ENCODE measurements at regions not wholly inside any gene's neighbourhood (a gene's known extent, or its start where the extent isn't known, plus 50 kb on each side); places are given as distances from the start of the nearest gene placed in this dataset.

DNA sequence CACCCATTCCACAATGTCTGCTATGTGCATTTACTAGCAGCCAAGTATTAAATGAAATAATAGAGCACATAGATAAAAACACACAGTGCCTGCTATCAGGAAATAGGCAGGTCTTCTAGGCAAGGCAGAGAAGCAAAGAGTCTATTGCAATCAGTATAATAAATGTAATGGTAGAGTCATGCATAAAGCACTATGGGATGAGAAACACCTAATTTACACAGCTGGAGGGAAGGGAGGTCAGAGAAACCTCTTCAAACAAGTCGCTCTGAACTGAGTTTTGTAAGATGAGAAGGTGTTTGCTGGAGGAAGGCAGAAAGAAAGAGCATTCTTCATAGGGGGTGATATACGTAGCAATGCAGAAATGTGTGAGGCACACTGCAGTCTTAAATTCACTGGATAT is 341.0 kb upstream of the DMAC1 start:
- H3K4me3 Mint-ChIP-seq (ENCODE audit: unreplicated experiment), result no peak overlapping the region
- TF ChIP-seq, protein P1, sequence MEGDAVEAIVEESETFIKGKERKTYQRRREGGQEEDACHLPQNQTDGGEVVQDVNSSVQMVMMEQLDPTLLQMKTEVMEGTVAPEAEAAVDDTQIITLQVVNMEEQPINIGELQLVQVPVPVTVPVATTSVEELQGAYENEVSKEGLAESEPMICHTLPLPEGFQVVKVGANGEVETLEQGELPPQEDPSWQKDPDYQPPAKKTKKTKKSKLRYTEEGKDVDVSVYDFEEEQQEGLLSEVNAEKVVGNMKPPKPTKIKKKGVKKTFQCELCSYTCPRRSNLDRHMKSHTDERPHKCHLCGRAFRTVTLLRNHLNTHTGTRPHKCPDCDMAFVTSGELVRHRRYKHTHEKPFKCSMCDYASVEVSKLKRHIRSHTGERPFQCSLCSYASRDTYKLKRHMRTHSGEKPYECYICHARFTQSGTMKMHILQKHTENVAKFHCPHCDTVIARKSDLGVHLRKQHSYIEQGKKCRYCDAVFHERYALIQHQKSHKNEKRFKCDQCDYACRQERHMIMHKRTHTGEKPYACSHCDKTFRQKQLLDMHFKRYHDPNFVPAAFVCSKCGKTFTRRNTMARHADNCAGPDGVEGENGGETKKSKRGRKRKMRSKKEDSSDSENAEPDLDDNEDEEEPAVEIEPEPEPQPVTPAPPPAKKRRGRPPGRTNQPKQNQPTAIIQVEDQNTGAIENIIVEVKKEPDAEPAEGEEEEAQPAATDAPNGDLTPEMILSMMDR (IDR thresholded peaks at IDR 0.05; ENCODE audit: partially characterized antibody, unreplicated experiment), result no peak
- H3K27ac Mint-ChIP-seq (ENCODE audit: unreplicated experiment), result no peak overlapping the region
- H3K4me1 Mint-ChIP-seq (ENCODE audit: low read depth, unreplicated experiment), result no peaks in the 10 kb centered on the region
- no peak for DNase-seq
- no peaks in the 10 kb centered on the region for H3K36me3 Mint-ChIP-seq (ENCODE audit: unreplicated experiment)
- no peaks in the 10 kb centered on the region for H3K27me3 Mint-ChIP-seq (ENCODE audit: unreplicated experiment)
- no peaks in the 10 kb centered on the region for H3K9me3 Mint-ChIP-seq (ENCODE audit: unreplicated experiment)

- DNase-seq, result no peak
- Mint-ChIP-seq H3K9me3 (ENCODE audit: unreplicated experiment) (no peaks in the 10 kb centered on the region), H3K36me3 (ENCODE audit: unreplicated experiment) (no peaks in the 10 kb centered on the region), H3K4me3 (ENCODE audit: unreplicated experiment) (no peak overlapping the region), H3K27ac (ENCODE audit: unreplicated experiment) (no peak overlapping the region), H3K4me1 (ENCODE audit: low read depth, unreplicated experiment) (peaks cover 3% of the 10 kb centered on the region), H3K27me3 (ENCODE audit: unreplicated experiment) (no peaks in the 10 kb centered on the region)
- TF ChIP-seq, protein P1 (IDR thresholded peaks at IDR 0.05; ENCODE audit: partially characterized antibody, unreplicated experiment), result no peak
Observed at GRCh38 chr9:8139756-8140155, 340.2 kb upstream of the DMAC1 start.

GRCh38 chr9:8136477-8136876 is 336.9 kb upstream of the DMAC1 start:
- no peaks in the 10 kb centered on the region for H3K9me3 Mint-ChIP-seq (ENCODE audit: unreplicated experiment)
- TF ChIP-seq, protein P1 (IDR thresholded peaks at IDR 0.05; ENCODE audit: partially characterized antibody, unreplicated experiment), result no peak
- no peak overlapping the region for H3K4me3 Mint-ChIP-seq (ENCODE audit: unreplicated experiment)
- no peaks in the 10 kb centered on the region for H3K27me3 Mint-ChIP-seq (ENCODE audit: unreplicated experiment)
- peaks cover 4% of the 10 kb centered on the region for H3K4me1 Mint-ChIP-seq (ENCODE audit: low read depth, unreplicated experiment)
- H3K27ac Mint-ChIP-seq (ENCODE audit: unreplicated experiment), result no peak overlapping the region
- DNase-seq, result no peak
- no peaks in the 10 kb centered on the region for H3K36me3 Mint-ChIP-seq (ENCODE audit: unreplicated experiment)

- H3K9me3 Mint-ChIP-seq (ENCODE audit: unreplicated experiment), result no peaks in the 10 kb centered on the region
- H3K27me3 Mint-ChIP-seq (ENCODE audit: unreplicated experiment), result no peaks in the 10 kb centered on the region
- H3K4me1 Mint-ChIP-seq (ENCODE audit: low read depth, unreplicated experiment), result peaks cover 4% of the 10 kb centered on the region
- DNase-seq, result no peak
- H3K36me3 Mint-ChIP-seq (ENCODE audit: unreplicated experiment), result no peaks in the 10 kb centered on the region
- H3K4me3 Mint-ChIP-seq (ENCODE audit: unreplicated experiment), result no peak overlapping the region
- H3K27ac Mint-ChIP-seq (ENCODE audit: unreplicated experiment), result no peak overlapping the region
- TF ChIP-seq, protein P1 (IDR thresholded peaks at IDR 0.05; ENCODE audit: partially characterized antibody, unreplicated experiment), result no peak
Observed at GRCh38 chr9:8134635-8135034, 335.1 kb upstream of the DMAC1 start.

- TF ChIP-seq, protein P1 (IDR thresholded peaks at IDR 0.05; ENCODE audit: partially characterized antibody, unreplicated experiment), result no peak
- no peak overlapping the region for H3K4me3 Mint-ChIP-seq (ENCODE audit: unreplicated experiment)
- no peak for DNase-seq
- no peaks in the 10 kb centered on the region for H3K36me3 Mint-ChIP-seq (ENCODE audit: unreplicated experiment)
- H3K27me3 Mint-ChIP-seq (ENCODE audit: unreplicated experiment), result no peaks in the 10 kb centered on the region
- H3K9me3 Mint-ChIP-seq (ENCODE audit: unreplicated experiment), result no peaks in the 10 kb centered on the region
- peaks cover 4% of the 10 kb centered on the region for H3K4me1 Mint-ChIP-seq (ENCODE audit: low read depth, unreplicated experiment)
- no peak overlapping the region for H3K27ac Mint-ChIP-seq (ENCODE audit: unreplicated experiment)
Observed at GRCh38 chr9:8133606-8134005, 334.0 kb upstream of the DMAC1 start.

Data from glutamatergic neuron (in vitro differentiated cells).